Neuronal stem cell (in vitro differentiated cells): ENCODE measurements at regions not wholly inside any gene's neighbourhood (a gene's known extent, or its start where the extent isn't known, plus 50 kb on each side); places are given as distances from the start of the nearest gene placed in this dataset.

Experiments used
- DNase-seq: peaks from one replicate; pipeline ENCODE4 v3.0.0-alpha.2; 2013; ENCODE audit warnings: low spot score
- H2AFZ ChIP-seq: one replicate; pipeline ENCODE4 v1.6.1; 2013; ENCODE audit warnings: mild to moderate bottlenecking, low read length, inconsistent platforms
- H2AK5ac ChIP-seq: 2 replicates; pipeline ENCODE4 v1.6.1; 2013; ENCODE audit warnings: low read depth, mild to moderate bottlenecking, inconsistent platforms, low read length, moderate library complexity, mixed read lengths
- H2BK120ac ChIP-seq: 2 replicates; pipeline ENCODE4 v1.6.1; 2013; ENCODE audit warnings: low read depth, mild to moderate bottlenecking, inconsistent platforms, low read length, moderate library complexity, mixed read lengths
- H2BK12ac ChIP-seq: one replicate; pipeline ENCODE4 v1.6.1; 2013; ENCODE audit warnings: low read length, inconsistent platforms
- H2BK15ac ChIP-seq: 2 replicates; pipeline ENCODE4 v1.6.1; 2013; ENCODE audit warnings: mild to moderate bottlenecking, low read length, inconsistent platforms, mixed read lengths
- H2BK5ac ChIP-seq: one replicate; pipeline ENCODE4 v1.6.1; 2013; ENCODE audit warnings: inconsistent platforms, mild to moderate bottlenecking, low read length, moderate library complexity
- H3K14ac ChIP-seq: one replicate; pipeline ENCODE4 v1.6.1; 2013; ENCODE audit warnings: low read length, inconsistent platforms
- H3K18ac ChIP-seq: 2 replicates; pipeline ENCODE4 v1.6.1; 2013; ENCODE audit warnings: low read length, inconsistent platforms
- H3K23ac ChIP-seq: 2 replicates; pipeline ENCODE4 v1.6.1; 2013; ENCODE audit warnings: low read depth, mild to moderate bottlenecking, mixed read lengths, low read length, inconsistent platforms; ENCODE audit not compliant: poor library complexity
- H3K27ac ChIP-seq: replicated peaks from 3 replicates; pipeline ENCODE4 v1.5.1; 2013; ENCODE audit warnings: low read length, inconsistent platforms
- H3K27me3 ChIP-seq, 3 experiments: 2 replicates each; pipeline ENCODE4 v1.6.1; 2013; ENCODE audit warnings: low read length in 3 of 3, mild to moderate bottlenecking in 2 of 3, inconsistent platforms in 1 of 3, low read depth in 1 of 3, mixed read lengths in 1 of 3, moderate library complexity in 1 of 3; ENCODE audit not compliant: control insufficient read depth in 3 of 3, insufficient read depth in 3 of 3
- H3K36me3 ChIP-seq, 2 donors: replicated peaks in 1 of 2; 2 replicates each; pipeline ENCODE4 v1.6.1; 2013; ENCODE audit warnings: low read length in 2 of 2; ENCODE audit not compliant: control insufficient read depth in 2 of 2, insufficient read depth in 2 of 2
- H3K4ac ChIP-seq: 2 replicates; pipeline ENCODE4 v1.6.1; 2013; ENCODE audit warnings: inconsistent platforms, mild to moderate bottlenecking, low read length, moderate library complexity
- H3K4me1 ChIP-seq, 2 donors: 1 replicate in 1 of 2; 2 replicates in 1 of 2; pipeline ENCODE4 v1.6.1; 2013; ENCODE audit warnings: low read length in 2 of 2, low read depth in 1 of 2; ENCODE audit not compliant: control insufficient read depth in 2 of 2, insufficient read depth in 1 of 2
- H3K4me2 ChIP-seq: one replicate; pipeline ENCODE4 v1.6.1; 2013; ENCODE audit warnings: mild to moderate bottlenecking, low read length, inconsistent platforms; ENCODE audit not compliant: insufficient read depth, poor library complexity, severe bottlenecking
- H3K4me3 ChIP-seq, 2 donors: 2 replicates each; pipeline ENCODE4 v1.5.1; 2013; ENCODE audit warnings: low read length in 2 of 2, mild to moderate bottlenecking in 2 of 2, inconsistent platforms in 1 of 2, moderate library complexity in 1 of 2
- H3K79me1 ChIP-seq: one replicate; pipeline ENCODE4 v1.6.1; 2013; ENCODE audit warnings: low read depth, mild to moderate bottlenecking, inconsistent platforms, low read length, moderate library complexity
- H3K9ac ChIP-seq: one replicate; pipeline ENCODE4 v1.6.1; 2013; ENCODE audit warnings: mild to moderate bottlenecking, low read depth, low read length, inconsistent platforms; ENCODE audit not compliant: poor library complexity
- H3K9me3 ChIP-seq, 2 donors: replicated peaks in 1 of 2; 2 replicates each; pipeline versions ENCODE3 to v1.6.1; 2013; ENCODE audit warnings: low read length in 2 of 2, mild to moderate bottlenecking in 2 of 2, inconsistent platforms in 1 of 2, low read depth in 1 of 2, mixed read lengths in 1 of 2, moderate library complexity in 1 of 2; ENCODE audit not compliant: control insufficient read depth in 2 of 2, insufficient read depth in 1 of 2
- H4K8ac ChIP-seq: one replicate; pipeline ENCODE4 v1.6.1; 2013; ENCODE audit warnings: low read depth, mild to moderate bottlenecking, inconsistent platforms, low read length, moderate library complexity
- H4K91ac ChIP-seq: one replicate; pipeline ENCODE4 v1.6.1; 2013; ENCODE audit warnings: low read length, low read depth, mild to moderate bottlenecking, inconsistent platforms; ENCODE audit not compliant: poor library complexity
- WGBS, 2 donors: extraction: QIAGEN DNeasy Blood & Tissue Kit; methylation state at CpG; one replicate each; pipeline ENCODE4 v1.1.7; 2013; ENCODE audit warnings: missing lambda C conversion rate in 2 of 2, mixed read lengths in 1 of 2; ENCODE audit not compliant: insufficient read length in 2 of 2, insufficient replicate concordance in 1 of 2; ENCODE audit errors: extremely low coverage in 2 of 2; 5-methylcytosine and 5-hydroxymethylcytosine counted together

- Histone ChIP-seq H3K4ac (no peak overlapping the region), H3K18ac (no peak overlapping the region), H3K79me1 (no peaks in the 10 kb centered on the region), H2AK5ac (no peak overlapping the region), H3K27ac (no peak overlapping the region), H4K91ac (no peak overlapping the region), H3K4me2 (no peak overlapping the region), H3K4me1 (peaks cover 2 to 12% of the 10 kb centered on the region in 2 donors), H3K9me3 (no peaks in the 10 kb centered on the region), H2BK12ac (no peak overlapping the region), H4K8ac (no peak overlapping the region), H2BK5ac (no peak overlapping the region), H2BK120ac (no peak overlapping the region), H3K4me3 (no peak overlapping the region), H3K9ac (no peak overlapping the region), H2BK15ac (no peak overlapping the region), H3K23ac (no peak overlapping the region), H3K14ac (no peak overlapping the region), H3K27me3 (no peaks in the 10 kb centered on the region), H2AFZ (no peak overlapping the region), H3K36me3 (no peaks in the 10 kb centered on the region)
- no peak for DNase-seq
These were observed 560.7 kb upstream of the KLHL1 start for GRCh38 chr13:70668983-70669382.

GRCh38 chr13:70668293-70668692, 560.0 kb upstream of the KLHL1 start:
- Histone ChIP-seq H2BK5ac (no peak overlapping the region), H3K4ac (no peak overlapping the region), H3K18ac (no peak overlapping the region), H3K4me1 (peaks cover 2 to 12% of the 10 kb centered on the region in 2 donors), H4K91ac (no peak overlapping the region), H3K9ac (no peak overlapping the region), H4K8ac (no peak overlapping the region), H2BK120ac (no peak overlapping the region), H3K79me1 (no peaks in the 10 kb centered on the region), H2BK15ac (no peak overlapping the region), H3K4me3 (no peak overlapping the region), H3K36me3 (no peaks in the 10 kb centered on the region), H3K14ac (no peak overlapping the region), H3K27ac (no peak overlapping the region), H2AFZ (no peak overlapping the region), H3K9me3 (no peaks in the 10 kb centered on the region), H3K23ac (no peak overlapping the region), H3K4me2 (no peak overlapping the region), H2BK12ac (no peak overlapping the region), H2AK5ac (no peak overlapping the region), H3K27me3 (no peaks in the 10 kb centered on the region)
- WGBS, 2 donors: no CpG with 5 or more reads among the region's 1 CpG
- peak; percentile 5 for DNase-seq

- Histone ChIP-seq H2AK5ac (no peak overlapping the region), H3K36me3 (no peaks in the 10 kb centered on the region), H3K9ac (no peak overlapping the region), H2BK12ac (no peak overlapping the region), H3K4me3 (no peak overlapping the region), H3K4me2 (no peak overlapping the region), H3K9me3 (no peaks in the 10 kb centered on the region), H3K79me1 (no peaks in the 10 kb centered on the region), H4K8ac (no peak overlapping the region), H3K27ac (no peak overlapping the region), H3K23ac (no peak overlapping the region), H2BK120ac (no peak overlapping the region), H2BK5ac (no peak overlapping the region), H2AFZ (no peak overlapping the region), H2BK15ac (no peak overlapping the region), H3K4ac (no peak overlapping the region), H3K27me3 (no peaks in the 10 kb centered on the region), H3K4me1 (peaks cover 2 to 12% of the 10 kb centered on the region in 2 donors), H3K14ac (no peak overlapping the region), H3K18ac (no peak overlapping the region), H4K91ac (no peak overlapping the region)
- no peak for DNase-seq
- no CpG with 5 or more reads among the region's 1 CpG for WGBS, 2 donors
These were observed 558.8 kb upstream of the KLHL1 start for GRCh38 chr13:70666883-70667556.

- no peak overlapping the region for H2BK12ac ChIP-seq
- H3K4me2 ChIP-seq: no peak overlapping the region
- H3K23ac ChIP-seq: no peak overlapping the region
- H3K9ac ChIP-seq: no peak overlapping the region
- no peak overlapping the region for H3K18ac ChIP-seq
- H4K91ac ChIP-seq: no peak overlapping the region
- no peaks in the 10 kb centered on the region for H3K27me3 ChIP-seq
- H2AK5ac ChIP-seq: no peak overlapping the region
- no peak overlapping the region for H2AFZ ChIP-seq
- no peaks in the 10 kb centered on the region for H3K79me1 ChIP-seq
- H4K8ac ChIP-seq: no peak overlapping the region
- no CpG with 5 or more reads among the region's 1 CpG for WGBS, 2 donors
- no peak overlapping the region for H3K4me3 ChIP-seq
- no peak overlapping the region for H3K14ac ChIP-seq
- no peak overlapping the region for H2BK5ac ChIP-seq
- no peak overlapping the region for H3K4ac ChIP-seq
- peaks cover 0 to 12% of the 10 kb centered on the region in 2 donors for H3K4me1 ChIP-seq
- no peak overlapping the region for H2BK15ac ChIP-seq
- no peaks in the 10 kb centered on the region for H3K9me3 ChIP-seq
- no peak overlapping the region for H2BK120ac ChIP-seq
- DNase-seq: no peak
- no peaks in the 10 kb centered on the region for H3K36me3 ChIP-seq
- H3K27ac ChIP-seq: no peak overlapping the region
These were observed 554.1 kb upstream of the KLHL1 start for GRCh38 chr13:70662231-70662940.
